ENCODE measurements at regions not wholly inside any gene's neighbourhood (a gene's known extent, or its start where the extent isn't known, plus 50 kb on each side); places are given as distances from the start of the nearest gene placed in this dataset.
"Not testable (repeated sequence)": the region's sequence is repeated elsewhere in the genome, so short reads cannot be mapped to it uniquely, and the experiment has no call there.

DNA sequence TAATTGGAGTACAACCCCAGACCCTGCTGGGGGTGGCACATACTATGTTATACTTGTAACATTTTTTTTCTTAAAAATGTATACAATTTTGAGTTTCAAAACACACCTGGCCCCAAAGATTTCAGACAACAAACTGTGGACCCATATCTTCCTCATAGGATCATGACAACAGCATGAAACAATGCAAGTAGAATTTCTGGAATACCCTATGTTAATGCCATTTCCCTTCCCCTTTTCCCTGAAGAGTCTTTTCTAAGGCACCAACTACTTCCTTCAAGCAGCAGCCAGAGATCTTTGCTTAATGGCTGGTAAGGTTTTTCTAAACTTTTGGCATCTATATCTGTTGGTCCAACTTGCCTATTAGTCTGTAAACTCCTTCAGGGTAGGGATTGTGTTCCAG lies 99.9 kb upstream of the SERBP1 start:
- no peak for DNase-seq

DNA sequence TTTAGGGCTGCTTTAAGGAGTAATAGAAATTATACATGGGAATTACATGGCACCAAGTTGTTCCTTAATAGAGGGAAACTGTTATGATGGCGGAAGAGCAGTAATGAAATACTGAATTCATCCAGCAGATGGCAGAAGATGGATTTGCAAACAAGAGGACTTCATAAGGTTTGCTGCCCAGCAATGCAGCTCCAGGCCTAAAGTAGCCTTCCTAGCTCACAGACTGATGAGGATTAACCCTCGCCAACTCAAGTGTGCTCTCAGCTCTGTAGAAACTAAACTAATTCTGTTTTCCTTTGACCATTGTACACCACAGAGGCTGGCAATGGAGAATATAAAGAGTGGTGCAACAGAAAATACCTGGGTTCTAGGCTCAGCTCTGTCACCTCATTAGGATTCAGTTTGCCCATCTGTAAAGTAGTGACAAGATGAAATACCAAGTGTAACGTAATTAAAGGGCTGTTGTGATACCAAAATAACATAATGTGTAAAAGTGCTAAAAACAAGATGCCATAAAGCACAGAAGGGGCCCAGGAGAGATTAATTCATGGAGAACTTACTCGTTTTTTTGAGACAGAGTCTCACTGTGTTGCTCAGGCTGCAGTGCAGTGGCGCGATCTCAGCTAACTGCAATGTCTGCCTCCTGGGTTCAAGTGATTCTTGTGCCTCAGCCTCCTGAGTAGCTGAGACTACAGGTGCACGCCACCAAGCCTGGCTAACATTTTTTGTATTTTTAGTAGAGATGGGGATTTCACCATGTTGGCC lies 102.4 kb upstream of the SERBP1 start:
- peak; percentile 78 for DNase-seq

DNA sequence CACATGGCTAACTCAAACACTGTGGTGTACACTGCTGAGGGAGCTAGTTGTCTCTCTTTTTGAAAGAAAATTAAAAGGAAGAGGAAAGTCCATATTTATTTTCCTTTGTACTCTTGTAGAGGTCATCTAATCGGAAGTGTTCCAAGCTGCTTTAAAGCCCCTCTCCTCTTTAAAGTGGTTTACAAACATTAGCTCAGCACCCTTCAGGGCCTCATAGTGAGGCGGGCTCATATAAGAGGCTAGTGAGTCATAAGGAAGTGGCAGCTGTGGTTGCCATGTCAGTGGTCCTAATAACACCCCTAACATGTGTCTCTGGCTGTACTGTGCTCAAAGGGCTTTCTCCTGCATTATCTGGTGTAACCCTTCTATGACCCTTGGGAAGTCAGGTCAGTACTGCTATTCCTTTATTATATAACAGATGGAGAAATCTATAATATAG lies 104.4 kb upstream of the SERBP1 start:
- no peak for DNase-seq

DNA sequence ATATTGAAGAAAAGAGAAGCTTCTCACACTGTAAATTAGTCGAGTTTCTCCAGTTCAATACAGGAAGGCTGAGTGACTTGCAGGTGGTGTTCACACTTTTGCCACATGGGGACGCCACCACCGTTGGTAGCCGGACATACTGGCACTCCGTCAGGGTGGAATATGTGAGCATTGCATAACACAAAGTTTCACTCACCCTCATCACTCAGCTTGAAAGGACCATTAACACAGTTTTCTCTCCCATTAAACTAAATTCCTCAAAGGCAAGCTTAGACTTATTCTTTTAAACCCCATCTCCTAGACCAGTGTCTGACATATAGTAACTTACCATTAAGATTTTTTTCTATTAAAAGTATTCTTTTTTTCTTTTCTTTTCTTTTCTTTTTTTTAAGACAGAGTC lies 105.3 kb upstream of the SERBP1 start:
- peak; percentile 52 for DNase-seq

DNA sequence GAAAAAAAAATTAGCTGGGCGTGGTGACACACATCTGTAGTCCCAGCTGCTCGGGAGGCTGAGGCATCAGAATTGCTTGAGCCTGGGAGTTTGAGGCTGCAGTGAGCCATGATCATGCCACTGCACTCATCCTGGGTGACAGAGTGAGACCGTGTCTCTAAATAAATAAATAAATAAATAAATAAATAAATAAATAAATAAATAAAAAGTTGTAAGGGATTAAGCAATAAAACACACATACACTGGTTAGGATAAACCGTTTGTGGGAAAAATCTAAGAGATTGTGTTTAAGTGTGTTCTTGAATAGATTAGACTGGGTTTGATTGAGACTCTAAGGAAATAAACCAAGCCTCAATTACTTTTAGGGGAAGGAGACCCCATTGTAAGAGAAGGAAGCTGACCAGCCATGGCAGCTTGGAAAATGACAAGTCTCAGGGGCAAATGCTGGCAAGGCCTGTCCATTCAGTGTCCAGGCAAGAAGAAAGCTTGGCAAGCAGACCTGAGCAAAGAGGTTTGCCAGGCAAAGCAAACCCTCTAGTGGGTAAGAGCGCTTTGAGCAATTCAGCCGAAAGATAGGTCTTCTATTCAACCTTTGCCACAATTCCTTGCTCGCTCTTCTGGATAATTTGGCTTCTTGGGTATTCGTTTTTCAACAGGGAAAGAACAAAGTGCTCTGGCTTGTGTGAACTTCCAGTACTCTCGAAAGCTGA lies 106.9 kb upstream of the SERBP1 start:
- DNase-seq = no peak

DNA sequence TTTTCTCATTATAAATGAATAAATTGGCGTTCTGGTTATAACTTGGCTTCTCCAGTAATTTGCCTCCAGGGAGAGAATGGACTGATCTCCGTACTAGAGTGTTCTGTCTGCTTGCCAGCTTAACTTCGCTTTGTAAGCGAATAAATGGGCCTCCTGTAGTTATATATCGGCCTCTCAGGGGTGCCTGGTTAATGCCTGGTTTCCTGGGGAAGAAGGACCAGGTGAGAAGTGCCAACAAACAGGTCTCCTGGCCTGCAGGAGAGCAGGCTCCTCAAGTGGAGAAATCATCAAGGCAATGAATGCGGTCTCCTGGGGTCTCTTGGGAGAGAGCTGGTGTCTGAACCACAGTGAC lies 107.4 kb upstream of the SERBP1 start:
- no peak for DNase-seq

DNA sequence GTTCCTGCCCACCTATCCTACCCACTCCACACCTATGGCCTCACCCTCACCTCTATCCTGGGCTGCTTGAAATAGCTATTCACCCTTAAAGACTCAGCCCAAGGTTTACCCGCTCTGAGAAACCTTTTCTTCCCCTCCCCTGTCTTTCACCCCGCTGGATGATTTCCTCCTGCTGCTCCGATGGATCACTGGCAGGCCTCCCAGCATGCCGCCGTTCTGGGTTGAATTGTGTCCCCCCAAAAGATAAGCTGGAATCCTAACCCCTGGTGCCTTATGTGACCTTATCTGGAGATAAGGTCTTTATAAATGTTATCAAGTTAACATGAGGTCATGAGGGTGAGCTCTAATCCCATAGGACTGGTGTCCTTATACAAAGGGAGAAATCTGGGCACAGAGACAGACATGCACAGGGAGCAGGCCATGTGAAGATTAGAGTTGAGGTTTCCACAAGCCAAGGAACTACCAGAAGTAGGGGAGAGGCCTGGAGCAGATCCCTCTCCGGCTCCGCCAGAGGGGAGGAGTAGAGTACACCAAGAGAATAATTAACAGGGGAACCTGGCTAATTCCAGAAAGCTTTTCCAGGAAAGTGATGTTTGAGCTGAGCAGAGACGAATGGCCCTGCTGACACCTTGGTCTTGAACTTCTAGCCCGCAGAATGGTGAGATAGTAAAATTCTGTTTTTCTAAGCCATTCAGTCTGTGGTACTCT lies 110.0 kb upstream of the SERBP1 start:
- no peak for DNase-seq

DNA sequence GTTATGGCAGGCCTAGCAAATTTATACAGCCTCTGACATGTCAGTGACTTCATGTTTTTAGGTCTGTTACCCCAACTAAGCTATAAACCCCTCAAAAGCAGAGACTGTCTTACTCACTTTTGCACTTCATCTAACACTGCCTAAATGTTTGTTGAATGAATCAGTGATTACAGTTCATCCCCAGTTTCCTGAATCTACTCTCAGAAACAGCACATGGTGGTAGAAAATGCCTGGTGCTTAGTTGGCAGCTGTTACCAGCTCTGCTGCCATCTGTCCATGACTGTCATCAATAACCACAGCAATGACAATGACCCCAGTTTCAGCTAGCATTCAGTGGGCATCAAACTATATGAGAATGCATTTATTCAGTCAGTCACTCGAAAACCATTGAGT lies 110.5 kb upstream of the SERBP1 start:
- no peak for DNase-seq

DNA sequence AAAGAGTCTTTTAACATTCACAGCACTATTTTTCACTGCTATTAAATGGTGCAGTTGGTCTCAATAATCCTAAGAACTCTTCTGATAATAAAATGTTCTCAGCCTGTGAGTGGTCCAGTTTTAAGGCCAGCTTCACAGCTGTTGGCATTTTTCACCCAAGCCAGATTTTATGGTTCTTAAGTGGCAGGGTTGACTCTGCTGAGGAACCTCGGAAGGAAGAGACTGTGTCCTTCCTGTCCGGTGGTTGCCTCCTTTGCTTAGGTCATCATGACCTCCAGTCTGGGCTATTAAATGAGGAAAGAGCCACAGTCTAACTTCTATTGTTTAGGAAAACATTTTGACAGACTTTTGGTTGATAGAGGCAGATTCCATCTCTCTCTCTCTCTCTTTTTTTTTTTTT lies 112.5 kb upstream of the SERBP1 start:
- no peak for DNase-seq

DNA sequence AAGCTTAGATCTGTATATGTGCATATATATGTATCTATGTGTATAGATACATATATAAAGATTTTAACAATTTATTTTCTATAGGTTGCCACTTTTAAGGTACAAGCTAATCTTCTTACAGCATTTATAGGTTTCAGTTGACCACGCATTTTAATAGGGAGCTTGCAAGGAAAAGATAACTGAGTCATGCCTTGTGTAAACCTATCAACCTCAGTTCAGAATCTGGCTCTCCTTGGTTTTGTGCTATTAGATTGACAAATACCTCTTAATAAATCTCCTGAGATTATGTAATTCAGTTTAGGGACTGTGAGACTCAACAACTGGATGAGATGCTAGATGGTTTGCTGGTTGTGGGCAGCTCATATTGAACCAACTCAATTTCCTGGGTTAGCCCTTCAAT lies 114.7 kb upstream of the SERBP1 start:
- DNase-seq = no peak

DNA sequence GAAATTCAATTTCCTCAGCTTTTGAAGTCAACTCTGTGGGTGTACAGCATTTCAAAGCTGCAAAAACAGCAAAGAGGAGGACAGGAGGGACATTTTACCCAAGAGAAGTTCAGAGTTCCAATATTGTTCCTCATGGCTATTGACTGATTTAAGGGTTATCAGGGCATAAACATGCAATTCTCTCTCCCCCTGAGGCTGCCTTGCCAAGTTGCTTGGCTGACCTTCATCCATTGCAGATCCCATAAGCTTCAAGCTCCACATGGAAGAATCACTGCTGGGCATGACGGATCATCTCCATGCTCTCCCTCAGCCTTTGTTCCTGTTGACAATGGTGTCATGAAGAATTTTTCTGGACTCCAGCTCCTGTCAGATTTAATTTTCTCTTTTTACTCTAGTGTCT lies 115.2 kb upstream of the SERBP1 start:
- no peak for DNase-seq

DNA sequence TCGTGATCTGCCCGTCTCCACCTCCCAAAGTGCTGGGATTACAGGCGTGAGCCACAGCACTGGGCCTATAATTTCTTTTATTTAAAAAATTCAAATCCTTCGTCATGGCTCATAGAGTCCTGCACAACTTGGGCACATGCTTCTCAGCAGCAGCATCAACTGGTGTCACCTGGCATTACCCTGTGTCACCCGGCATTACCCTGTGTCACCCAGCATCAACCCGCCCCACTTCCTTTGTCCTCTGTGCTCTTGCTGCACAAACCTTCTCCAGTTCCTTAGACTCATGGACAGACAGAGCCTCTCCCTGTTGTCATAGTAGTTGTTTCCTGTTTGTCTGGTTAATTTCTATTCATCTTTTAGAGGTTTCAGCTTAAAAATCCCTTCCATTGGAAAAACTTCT lies 121.2 kb upstream of the SERBP1 start:
- DNase-seq = no peak

DNA sequence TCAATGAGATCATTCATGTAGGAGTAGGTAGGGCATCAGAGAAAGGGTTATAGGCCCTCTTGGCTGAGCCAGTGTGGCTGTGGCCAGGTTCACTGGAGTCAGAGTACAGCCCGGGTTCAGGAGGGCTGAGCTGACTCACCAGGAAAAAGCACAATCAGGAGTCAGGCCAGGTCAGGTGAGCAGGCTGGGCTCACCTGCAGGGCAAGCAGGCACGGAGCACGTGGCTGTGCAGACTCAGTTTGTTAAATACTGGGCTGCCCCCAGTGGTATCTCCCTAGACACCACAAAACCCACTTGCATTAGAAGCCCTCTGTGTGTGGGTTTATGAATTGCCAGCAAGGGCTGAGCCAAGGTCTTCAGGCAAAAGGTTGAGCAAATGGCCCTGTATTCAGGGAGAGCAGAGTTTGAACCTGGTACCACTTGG lies 122.1 kb upstream of the SERBP1 start:
- DNase-seq = no peak

DNA sequence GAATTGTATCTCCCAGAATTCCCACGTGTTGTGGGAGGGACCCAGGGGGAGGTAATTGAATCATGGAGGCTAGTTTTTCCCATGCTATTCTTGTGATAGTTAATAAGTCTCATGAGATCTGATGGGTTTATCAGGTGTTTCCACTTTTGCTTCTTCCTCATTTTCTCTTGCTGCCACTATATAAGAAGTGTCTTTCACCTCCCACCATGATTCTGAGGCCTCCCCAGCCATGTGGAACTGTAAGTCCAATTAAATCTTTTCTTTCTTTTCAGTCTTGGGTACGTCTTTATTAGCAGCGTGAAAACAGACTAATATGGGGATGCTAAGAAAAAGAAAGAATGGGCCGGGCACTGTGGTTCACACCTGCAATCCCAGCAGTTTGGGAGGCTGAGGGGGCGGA lies 124.0 kb upstream of the SERBP1 start:
- DNase-seq = not testable (repeated sequence)

DNA sequence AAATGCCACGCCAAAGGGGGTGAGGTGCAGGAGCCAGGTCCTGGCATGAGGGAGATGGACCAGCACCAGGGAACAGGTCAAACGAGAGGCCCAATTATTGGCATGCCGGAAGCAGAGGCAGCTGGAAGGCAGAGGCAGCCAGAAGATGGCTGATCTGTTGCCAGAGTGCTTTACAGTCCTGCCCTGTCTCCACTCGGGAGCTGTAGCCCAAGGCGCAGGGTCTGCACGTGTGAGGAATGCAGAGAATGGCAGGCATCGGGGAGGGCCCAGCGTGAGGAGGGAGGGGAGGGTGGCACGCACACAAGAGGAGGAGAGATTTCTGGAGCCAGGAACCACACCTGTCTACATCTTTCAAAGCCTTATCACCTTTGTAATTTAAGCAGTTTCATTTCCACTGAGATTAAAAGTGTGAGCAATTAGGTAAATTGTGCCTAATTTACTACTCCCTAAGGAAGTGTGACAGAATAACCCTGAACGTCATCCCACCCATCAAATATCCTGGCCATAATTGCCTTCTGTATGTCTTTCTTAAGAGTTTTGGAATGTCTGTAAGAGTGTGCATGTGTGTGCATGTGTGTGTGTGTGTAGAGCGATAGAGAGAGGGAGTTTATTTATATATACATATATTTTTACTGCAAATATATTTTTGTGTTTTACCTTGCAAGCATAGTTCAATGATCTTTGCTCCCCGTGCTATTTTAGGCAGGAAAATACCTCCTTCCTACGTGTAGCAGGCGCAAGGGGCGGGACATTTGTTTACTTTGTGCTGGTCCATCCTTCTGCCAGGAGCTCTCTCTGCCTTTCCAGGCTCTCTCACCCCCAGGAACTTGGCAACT lies 125.5 kb upstream of the SERBP1 start:
- DNase-seq = no peak

DNA sequence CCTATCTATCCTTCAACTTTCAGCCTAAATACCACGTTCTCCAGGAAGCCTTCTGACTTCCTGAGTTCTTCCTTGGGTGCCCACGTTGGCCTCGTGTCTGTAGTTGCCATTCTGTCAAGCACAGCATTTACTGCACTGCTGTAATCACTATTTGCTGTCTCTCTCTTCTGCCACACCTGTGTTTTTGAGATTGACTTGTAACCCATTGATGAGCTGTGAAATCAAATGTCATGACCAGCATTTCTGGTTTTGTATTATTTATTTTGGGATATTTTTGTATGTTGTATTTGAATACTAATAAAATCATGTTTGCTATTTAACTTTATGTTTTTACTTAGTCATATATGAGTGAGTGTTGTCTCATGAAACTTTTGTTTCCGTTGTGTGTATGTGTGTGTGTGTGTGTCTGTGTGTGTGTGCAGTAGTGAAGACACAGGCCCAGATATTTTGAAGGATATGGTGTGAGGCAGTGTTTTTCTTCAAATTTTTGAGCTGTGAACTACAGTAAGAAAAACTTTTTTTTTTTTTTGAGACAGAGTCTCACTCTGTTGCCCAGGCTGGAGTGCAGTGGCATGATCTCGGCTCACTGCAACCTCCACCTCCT lies 126.2 kb upstream of the SERBP1 start:
- no peak for DNase-seq

DNA sequence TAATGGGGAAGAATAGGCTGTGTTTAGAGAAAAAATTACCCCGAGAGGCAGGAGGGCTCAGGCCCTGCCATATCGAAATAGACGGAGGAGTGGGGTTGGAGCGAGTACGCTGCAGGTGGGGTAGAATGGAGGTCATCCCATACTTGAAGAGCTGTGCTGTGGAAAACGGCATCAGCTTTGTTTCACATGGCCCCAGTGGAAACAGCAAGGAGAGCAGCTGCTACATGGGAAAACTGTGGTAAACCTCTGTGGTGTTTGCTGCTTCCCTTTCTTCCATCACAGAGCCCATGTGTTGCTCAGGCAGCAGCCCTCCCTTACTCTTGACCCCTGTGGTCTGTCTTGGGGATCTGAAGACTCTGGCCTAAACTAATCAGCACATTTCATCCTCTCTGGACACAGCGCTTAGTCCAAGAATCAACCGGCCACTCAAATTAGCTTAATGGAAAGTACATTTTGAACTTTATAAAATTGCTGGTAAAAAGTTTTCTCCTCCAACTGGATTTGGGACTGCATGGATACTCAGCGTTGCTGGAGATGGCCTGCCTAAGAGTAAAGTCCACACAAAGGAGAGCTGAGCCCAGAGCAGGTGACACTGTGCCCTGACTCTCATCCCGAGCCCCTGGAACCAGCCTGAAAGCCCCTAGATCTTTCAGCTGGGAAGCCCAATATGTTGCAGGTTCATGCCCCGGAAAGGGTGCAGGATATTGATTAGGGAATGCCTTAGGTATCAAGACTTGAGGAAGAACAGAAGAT lies 127.1 kb upstream of the GADD45A start:
- DNase-seq = no peak

DNA sequence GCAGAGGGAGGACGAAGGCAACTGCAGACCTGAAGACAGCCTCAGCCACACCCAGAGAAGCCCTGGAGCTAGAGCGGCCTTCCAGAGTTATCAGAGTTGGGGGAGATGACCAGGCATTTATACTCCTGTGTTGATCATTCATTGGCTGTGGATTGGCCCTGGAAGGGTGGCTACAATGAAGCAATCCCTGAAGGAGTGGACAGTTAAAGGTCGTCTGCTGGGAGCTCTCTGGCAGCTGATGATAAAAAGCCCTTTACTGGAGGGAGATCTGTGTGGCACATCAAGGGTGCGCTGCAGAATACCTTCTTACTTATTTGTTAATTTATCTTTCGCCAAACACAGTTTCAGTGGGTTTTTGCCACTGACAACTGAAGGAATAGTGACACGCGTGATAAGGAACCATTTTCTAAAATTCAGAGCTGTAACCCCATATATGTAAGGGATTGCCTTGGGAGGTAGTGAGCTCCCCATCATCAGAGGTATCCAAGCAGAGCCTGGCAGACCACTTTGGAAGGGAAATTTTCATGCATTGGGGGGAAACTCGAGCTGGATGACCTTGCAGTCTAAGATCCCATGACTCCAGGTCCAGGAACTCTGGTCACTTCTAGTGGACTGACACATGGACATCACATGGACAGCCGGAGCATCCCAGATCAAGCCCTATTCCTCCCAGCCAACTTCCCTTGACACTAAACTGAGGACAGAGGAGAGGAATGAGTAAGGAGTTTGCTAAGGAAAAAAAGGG lies 126.4 kb upstream of the GADD45A start:
- DNase-seq = no peak

DNA sequence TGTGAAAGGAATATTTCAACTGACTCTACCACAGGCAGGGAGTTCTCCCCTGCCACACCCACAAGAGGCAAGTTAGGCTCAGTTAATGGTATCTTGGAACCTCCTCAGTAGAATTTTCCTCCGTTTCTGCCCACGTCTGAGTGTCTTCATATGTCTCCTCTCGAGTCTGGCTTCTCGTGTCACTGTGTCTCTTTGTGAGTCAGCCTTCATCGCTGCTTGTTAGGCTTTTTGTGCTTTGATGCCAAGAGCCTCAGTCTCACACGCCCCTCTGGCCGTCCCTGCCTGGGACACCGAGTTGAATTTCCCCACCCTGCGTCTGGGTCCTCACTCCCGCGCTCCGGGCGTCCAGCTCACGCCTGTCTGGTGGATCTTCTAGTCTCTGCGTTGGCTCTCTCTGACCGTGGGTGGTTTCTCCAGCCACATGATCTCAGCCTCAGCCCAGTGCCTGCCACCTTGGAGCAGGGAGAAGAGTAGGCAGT lies 125.7 kb upstream of the GADD45A start:
- no peak for DNase-seq

Data from renal pelvis (tissue), 1 donor.